ENCODE measurements at regions not wholly inside any gene's neighbourhood (a gene's known extent, or its start where the extent isn't known, plus 50 kb on each side); places are given as distances from the start of the nearest gene placed in this dataset.
A peak's percentile ranks its signal among the peaks of the same experiment; 100 is the strongest.
"Not testable (repeated sequence)": the region's sequence is repeated elsewhere in the genome, so short reads cannot be mapped to it uniquely, and the experiment has no call there.

GRCh38 chr9:21533597-21533996, 51.5 kb upstream of the IFNE start:
- no peak for DNase-seq (ENCODE audit: low read depth in 2 of 2)

DNA sequence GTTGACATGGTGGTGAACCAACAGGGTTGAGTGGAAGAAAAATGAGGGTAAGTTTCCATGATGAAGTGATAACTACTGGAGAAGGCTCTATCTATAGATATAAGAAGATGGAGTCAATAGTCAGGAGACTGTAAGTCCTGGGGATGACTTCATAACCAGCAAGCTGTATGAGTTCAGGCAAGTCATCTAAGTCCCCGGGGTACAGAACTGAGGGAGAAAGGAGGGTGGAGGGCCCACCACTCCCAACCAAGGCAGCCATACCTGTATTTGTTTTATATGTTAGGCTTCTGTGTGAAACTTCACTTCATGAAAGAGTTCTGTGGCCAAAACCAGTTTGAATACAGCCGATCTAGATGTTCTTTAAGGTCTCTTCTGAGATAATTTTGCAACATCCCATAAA, 53.3 kb upstream of the IFNE start:
- DNase-seq (ENCODE audit: low read depth in 2 of 2), result no peak

GRCh38 chr9:21542787-21543186, 60.7 kb upstream of the IFNE start:
- no peak for DNase-seq (ENCODE audit: low read depth in 2 of 2)

- no peak for DNase-seq (ENCODE audit: low read depth in 2 of 2)
These were observed 61.1 kb upstream of the IFNE start for GRCh38 chr9:21543187-21543586.

- DNase-seq (ENCODE audit: low read depth in 2 of 2), result not testable (repeated sequence)
These were observed 61.7 kb upstream of the IFNE start for GRCh38 chr9:21543816-21544215.

DNA sequence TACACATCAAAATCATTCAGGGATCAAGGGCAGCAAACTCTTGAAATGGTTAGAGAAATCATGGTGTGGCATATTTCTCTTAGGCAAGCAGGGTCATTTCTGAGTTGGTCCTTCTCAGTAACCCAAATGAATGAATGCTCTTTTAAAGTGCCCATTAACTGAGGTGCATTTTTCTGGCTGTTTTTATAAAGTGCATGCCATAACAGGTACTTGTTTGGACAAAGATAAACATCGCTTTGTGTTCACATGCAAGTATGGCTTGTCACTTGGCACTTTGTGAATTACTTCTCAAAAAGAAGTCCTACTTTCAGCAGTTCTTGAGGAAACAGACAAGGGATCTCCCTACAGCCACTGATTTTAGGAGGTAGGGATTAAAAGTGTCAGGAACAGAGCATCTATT, 64.8 kb upstream of the IFNE start:
- DNase-seq (ENCODE audit: low read depth in 2 of 2), result no peak

DNA sequence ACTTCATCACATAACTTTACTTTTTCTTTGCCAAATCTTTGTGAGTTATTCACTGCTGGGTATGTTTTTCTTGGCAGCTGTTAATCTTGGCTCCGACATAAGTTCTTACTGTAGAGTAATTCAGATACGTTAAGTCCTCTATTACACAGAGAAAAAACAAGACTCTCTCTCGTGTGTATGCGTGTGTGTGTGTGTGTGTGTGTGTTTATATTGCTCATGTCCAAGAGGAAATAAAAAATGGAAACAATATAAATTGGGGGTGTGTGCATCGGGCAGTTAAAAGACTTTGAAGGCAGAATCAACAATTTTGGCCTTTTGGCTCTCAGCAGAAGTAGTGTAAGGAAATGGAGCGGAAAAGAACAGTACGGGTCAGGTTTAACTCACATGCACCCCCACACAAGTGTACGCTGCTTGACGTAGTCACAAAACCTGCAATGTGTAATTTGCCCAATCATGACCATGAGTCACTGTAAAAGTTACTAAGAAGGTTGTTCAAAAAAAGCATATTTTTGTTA, 67.2 kb upstream of the IFNE start:
- no peak for DNase-seq (ENCODE audit: low read depth in 2 of 2)

- no peak for DNase-seq (ENCODE audit: low read depth in 2 of 2)
These were observed 67.8 kb upstream of the IFNE start for GRCh38 chr9:21549890-21550289.

DNA sequence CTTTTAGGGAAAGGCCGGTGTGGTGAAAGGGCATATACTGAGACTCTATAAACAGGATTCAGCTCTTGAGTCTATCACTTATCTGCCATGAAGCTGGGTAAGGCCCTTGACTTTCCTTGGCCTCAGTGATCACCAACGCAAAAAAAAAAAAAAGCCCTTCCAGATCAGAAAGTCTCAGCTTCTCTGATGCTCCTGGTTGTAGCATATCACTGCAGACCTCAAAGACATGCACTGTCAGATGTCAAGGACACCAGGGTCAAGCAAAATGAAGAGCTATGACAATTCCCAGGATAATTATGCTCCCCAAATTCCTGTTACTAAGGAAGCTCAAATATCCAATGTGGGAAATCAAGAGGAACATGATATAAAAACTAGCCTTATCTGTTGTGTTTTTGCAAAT, 68.3 kb upstream of the IFNE start:
- DNase-seq (ENCODE audit: low read depth in 2 of 2), result no peak

DNA sequence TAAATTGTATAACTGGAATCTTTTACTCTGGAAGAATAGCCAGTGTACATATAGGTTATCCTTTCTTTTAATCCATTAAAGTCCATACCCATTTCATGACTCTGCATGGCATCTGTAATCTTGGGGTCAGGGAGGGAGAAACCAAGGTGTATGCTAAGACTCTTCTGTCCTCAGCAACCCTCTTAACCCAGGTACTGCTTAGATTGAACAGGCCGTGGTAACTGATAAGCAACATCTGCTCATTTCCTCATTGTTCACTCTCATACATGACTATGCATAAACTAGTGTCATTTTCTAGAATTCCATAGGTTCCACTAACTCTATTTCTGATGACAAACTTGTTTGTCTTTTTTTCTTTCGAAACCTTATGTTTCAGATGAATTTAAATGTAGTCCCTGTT, 69.3 kb upstream of the IFNE start:
- no peak for DNase-seq (ENCODE audit: low read depth in 2 of 2)

- no peak for DNase-seq (ENCODE audit: low read depth in 2 of 2)
These were observed 70.4 kb upstream of the IFNE start for GRCh38 chr9:21552244-21553170.

- no peak for DNase-seq (ENCODE audit: low read depth in 2 of 2)
These were observed 71.3 kb upstream of the IFNE start for GRCh38 chr9:21553441-21553840.

DNA sequence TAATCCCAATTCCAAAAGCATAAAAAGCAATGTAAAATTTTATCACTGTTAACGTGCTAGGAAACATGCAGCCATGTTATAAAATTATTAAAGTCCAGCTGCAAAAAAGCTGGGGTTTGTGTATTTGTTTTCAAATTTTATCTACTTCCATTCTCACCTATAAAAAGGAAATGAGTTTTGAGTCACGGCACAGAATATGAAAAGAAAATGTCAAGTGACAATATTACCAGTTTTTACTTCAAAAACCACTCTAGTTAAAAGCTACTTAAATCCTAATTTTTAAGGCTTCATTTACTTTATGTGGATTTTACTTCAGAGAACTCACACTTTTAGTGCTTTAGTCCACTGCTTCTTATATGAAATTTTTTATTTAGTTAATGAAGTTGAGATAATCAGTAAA, 72.7 kb upstream of the IFNE start:
- DNase-seq (ENCODE audit: low read depth in 2 of 2), result no peak

- DNase-seq (ENCODE audit: low read depth in 2 of 2), result no peak
These were observed 73.8 kb upstream of the IFNE start for GRCh38 chr9:21555911-21556310.

GRCh38 chr9:21556581-21557427, 74.7 kb upstream of the IFNE start:
- DNase-seq (ENCODE audit: low read depth in 2 of 2), result no peak

DNA sequence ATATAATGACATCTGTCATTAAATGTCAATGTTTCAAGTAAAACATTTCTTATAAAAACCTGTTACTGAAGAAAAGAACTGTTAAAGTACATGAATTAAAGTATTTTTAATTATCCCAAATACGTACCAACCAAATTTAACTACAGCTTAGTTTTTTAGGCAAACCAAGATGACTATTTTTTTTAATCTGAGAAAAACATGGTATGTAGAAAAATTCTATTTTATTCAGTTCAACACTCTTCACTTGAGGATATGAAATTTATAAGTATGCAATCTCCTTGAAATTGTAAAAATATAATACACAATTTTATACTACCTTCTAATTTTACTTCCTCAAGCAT, 75.3 kb upstream of the IFNE start:
- no peak for DNase-seq (ENCODE audit: low read depth in 2 of 2)

DNA sequence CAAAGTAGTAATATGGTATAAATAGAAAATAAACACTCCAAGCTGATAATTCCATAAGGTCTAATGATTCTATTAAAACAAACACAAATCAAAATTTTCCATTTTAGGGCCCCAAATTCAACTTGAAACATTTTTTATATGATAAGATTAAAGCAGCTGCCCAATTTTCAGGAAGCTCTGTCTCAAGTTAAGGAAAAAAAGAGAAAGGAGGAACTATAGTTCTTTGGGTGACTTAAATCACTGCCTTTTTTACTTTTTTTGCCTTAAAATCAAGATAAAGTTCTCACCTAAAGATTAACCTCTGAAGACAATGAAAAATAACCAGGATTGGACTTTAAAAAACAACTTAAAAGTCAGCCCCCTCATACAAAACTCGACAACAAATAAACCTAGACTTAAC, 76.0 kb upstream of the IFNE start:
- no peak for DNase-seq (ENCODE audit: low read depth in 2 of 2)

DNA sequence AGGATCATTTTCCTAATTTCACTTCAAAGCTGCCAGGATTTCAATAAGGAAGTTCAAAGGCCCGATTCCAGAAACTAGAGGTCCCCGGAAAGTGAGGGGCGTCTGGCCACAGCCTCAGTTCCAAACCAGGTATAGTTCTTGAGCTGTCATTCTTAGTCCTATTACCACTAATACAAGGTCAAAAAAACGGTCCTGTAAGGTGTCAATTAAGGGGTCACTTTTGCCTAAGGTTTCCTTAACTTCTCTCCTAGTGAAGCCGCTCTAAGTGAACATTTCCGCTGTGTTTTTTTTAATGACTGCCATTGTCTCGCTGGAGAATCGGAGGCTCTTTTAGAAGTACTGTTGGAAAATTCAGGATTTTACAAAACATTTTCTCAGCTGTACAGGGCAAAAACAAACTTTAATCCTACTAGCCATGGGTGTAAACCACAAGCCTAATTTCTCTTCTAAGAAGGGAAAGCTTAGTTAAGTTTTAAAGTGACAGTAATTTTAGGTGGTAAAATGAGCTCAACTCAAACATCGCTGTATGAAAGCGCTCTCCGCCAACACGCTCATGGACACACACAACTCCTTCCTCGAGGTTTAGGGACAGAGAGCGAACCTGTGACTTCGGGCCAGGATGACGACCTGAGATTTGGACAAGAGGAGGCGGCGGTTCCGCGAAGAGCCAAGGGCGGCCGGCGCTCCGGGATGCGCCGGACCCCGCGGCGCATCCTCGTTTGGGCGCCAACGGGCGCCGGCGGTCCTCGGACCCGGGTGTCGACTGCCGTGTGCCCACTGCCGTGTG, 76.7 kb upstream of the IFNE start:
- DNase-seq (ENCODE audit: low read depth in 2 of 2), result no peak

DNA sequence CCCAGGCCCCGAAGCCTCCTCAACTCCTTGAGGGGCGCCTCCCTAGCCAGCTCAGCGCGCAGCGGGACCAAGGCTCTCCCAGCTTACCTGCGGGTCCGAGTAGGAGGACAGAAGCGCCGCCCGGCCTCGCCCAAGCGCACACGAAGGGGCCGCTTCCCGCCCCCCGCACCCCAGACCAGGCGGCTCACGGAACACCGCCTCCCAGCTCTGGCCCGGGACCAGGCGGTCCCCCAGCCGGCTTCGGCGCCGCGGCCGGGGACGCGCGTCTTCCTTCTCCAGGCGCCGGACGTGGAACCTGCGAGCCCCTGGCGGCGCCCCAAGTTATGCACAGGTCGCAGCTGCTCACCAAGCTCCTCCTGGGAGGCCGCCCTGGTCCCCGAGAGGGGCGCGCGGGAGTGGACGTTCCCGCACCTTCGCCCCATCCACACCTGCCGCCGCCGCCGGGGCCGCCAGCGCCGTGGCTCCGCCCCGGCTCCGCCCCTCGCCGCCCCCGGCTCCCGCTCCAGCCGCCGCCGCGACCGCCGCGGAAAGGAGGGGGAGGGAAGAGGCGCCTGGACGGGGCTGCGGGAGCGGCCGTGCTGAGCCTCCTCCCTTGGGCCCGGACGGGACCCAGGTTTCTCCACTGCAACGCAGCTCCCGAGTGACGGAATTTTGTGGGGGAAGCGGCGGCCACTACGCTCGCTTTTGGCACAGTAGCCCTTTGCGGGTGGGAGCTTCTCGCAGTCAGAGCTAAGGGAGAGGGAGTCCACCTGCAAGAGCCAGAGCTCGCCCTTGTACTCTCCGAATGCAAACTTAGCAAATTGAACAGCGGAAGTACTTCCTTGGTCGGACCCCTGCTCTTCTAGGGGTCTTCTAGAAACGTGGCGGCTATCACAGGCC, 77.5 kb upstream of the IFNE start:
- peak in 1 of 2 experiments; percentile 23 for DNase-seq (ENCODE audit: low read depth in 2 of 2)

GRCh38 chr9:21560281-21560745, 78.2 kb upstream of the IFNE start:
- DNase-seq (ENCODE audit: low read depth in 2 of 2), result no peak

- no peak for DNase-seq (ENCODE audit: low read depth in 2 of 2)
These were observed 79.4 kb upstream of the IFNE start for GRCh38 chr9:21561502-21561901.

Data from stimulated activated CD4-positive, alpha-beta T cell treated with anti-CD3 and anti-CD28 coated beads, Interleukin-12 subunit alpha, Interleukin-12 subunit beta, amount 100 ng/mL, for 24 hours (primary cell).